GM12872 (cell line): ENCODE measurements at regions not wholly inside any gene's neighbourhood (a gene's known extent, or its start where the extent isn't known, plus 50 kb on each side); places are given as distances from the start of the nearest gene placed in this dataset.
A peak's percentile ranks its signal among the peaks of the same experiment; 100 is the strongest.

ENCODE experiments used
- TF ChIP-seq, protein P1 (sequence below): IDR thresholded peaks from 3 replicates; pipeline ENCODE4 v1.5.1; 2011; ENCODE audit warnings: low read depth, mild to moderate bottlenecking, low read length, moderate library complexity; ENCODE audit not compliant: insufficient read depth

- TF ChIP-seq, protein P1, sequence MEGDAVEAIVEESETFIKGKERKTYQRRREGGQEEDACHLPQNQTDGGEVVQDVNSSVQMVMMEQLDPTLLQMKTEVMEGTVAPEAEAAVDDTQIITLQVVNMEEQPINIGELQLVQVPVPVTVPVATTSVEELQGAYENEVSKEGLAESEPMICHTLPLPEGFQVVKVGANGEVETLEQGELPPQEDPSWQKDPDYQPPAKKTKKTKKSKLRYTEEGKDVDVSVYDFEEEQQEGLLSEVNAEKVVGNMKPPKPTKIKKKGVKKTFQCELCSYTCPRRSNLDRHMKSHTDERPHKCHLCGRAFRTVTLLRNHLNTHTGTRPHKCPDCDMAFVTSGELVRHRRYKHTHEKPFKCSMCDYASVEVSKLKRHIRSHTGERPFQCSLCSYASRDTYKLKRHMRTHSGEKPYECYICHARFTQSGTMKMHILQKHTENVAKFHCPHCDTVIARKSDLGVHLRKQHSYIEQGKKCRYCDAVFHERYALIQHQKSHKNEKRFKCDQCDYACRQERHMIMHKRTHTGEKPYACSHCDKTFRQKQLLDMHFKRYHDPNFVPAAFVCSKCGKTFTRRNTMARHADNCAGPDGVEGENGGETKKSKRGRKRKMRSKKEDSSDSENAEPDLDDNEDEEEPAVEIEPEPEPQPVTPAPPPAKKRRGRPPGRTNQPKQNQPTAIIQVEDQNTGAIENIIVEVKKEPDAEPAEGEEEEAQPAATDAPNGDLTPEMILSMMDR, result no peak
Observed at GRCh38 chr9:103362986-103363385, 367.9 kb downstream of the CYLC2 start.

DNA sequence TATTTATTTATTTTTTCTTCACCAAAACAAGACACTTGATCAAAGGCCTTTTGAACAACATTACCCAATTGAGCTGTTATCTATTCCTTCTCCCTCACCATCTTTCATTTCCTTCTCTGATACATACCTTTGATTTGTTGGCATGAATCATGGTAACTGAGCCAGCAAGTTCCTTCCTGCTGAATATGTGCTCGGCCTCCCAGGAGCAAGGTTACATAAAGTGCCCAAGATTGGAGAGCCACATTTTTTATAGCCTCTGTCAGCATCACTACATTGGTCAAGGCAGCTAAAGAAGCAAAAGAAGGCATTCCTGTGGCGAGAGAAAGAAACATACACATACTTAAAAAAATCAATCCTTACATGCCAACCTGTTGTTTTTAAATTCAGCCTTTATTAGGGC lies 369.6 kb downstream of the CYLC2 start:
- TF ChIP-seq, protein P1, result no peak

DNA sequence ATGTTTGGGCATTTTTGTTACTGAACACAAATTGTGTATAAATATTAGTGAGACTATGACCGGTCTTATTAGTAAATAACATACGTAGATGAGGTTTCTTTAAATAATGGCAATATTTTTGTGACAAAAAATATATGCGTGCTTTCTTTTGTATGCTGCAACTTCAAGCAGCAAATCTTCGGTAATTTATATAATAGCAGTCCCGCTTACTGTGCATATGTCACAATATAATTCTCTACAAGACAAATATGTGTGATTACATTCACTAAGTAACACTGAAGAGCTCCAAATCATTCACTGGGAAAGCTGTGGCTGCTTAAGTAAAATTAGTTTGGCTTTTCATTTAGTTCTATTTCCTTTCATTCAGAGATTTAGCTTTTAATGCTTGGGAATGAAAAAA lies 376.0 kb downstream of the CYLC2 start:
- TF ChIP-seq, protein P1, result no peak

DNA sequence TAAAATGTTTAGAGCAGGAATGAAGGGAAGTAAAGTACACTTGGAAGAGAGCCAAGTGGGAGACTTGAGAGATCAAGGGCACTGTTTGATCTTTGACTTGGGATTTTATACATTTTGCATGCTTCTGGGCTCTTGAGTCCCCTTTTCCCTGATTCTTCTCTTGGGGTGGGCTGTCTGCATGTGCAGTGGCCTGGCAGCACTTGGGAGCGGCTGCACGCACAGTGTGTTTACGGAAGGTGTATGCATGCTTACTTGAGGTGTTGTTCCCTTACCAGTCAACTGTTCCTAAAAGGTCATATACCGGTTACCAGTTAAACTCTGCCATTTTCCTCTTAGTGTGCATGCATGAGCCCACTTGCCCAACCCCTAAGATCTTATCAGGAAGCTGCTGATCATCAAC lies 377.7 kb downstream of the CYLC2 start:
- TF ChIP-seq, protein P1, result no peak

GRCh38 chr9:103377667-103378066 lies 382.5 kb downstream of the CYLC2 start:
- TF ChIP-seq, protein P1, result no peak

- TF ChIP-seq, protein P1, result peak; percentile 81
Observed at GRCh38 chr9:103397868-103398600, 402.9 kb downstream of the CYLC2 start.

DNA sequence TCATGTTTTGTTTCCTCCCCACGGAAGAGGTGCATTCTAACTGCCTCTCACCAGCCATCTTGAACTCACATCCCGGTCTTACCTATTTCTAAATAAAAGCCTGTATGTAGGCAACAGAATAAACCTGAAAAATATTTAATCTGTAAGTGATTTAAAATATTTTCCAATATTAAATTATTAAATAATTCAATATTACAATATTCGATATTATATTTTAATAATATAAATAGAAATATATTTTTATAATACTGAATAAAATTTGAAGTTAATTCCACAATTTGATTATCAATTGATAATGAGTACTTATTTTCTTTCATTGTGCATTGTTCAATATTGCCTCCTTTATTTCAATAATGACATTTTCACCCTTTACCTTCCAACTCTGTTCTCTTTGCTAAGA lies 404.4 kb downstream of the CYLC2 start:
- TF ChIP-seq, protein P1, result no peak

DNA sequence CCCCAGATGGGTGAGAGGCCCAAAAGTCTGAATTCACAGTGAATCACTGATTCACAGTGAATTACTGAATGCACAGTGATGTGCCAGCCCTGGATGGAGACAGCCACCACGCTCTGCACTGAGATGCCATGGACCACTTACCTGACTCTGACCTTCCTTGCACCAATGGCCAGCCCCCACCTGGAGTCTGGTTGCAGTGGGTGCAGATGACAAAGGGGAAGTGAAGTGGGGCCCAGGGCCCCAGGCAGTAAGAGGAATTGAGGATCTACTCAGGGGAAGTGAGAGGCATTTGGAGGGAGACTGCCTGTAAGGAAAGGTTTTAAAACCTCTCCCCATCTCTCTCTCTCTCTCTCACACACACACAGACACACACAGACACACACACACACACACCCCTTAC lies 412.1 kb downstream of the CYLC2 start:
- TF ChIP-seq, protein P1, result no peak
